Iris pigment epithelial cell (primary cell): ENCODE measurements at regions not wholly inside any gene's neighbourhood (a gene's known extent, or its start where the extent isn't known, plus 50 kb on each side); places are given as distances from the start of the nearest gene placed in this dataset.
"Not testable (repeated sequence)": the region's sequence is repeated elsewhere in the genome, so short reads cannot be mapped to it uniquely, and the experiment has no call there.

Experiments
- DNase-seq: peaks from one replicate; pipeline ENCODE4 v3.0.0-alpha.2; 2011; ENCODE audit warnings: low read depth

- not testable (repeated sequence) for DNase-seq
Observed at GRCh38 chr4:134621715-134622114, 420.1 kb upstream of the PABPC4L start.

GRCh38 chr4:134610956-134611355 is 409.4 kb upstream of the PABPC4L start:
- DNase-seq: no peak

GRCh38 chr4:134610172-134610571 is 408.6 kb upstream of the PABPC4L start:
- no peak for DNase-seq

- no peak for DNase-seq
Observed at GRCh38 chr4:134601706-134602105, 400.1 kb upstream of the PABPC4L start.

- DNase-seq: no peak
Observed at GRCh38 chr4:134591326-134591725, 389.7 kb upstream of the PABPC4L start.

GRCh38 chr4:134585972-134586371 is 384.4 kb upstream of the PABPC4L start:
- no peak for DNase-seq

- DNase-seq: peak; percentile 1
Observed at GRCh38 chr4:134567461-134567860, 365.9 kb upstream of the PABPC4L start.

- DNase-seq: no peak
Observed at GRCh38 chr4:134560728-134561127, 359.1 kb upstream of the PABPC4L start.

- DNase-seq: no peak
Observed at GRCh38 chr4:134552063-134552462, 350.5 kb upstream of the PABPC4L start.

- no peak for DNase-seq
Observed at GRCh38 chr4:134551348-134551747, 349.8 kb upstream of the PABPC4L start.

- DNase-seq: no peak
Observed at GRCh38 chr4:134548052-134548628, 346.6 kb upstream of the PABPC4L start.

GRCh38 chr4:134546279-134546678 is 344.7 kb upstream of the PABPC4L start:
- no peak for DNase-seq

- DNase-seq: no peak
Observed at GRCh38 chr4:134544303-134544770, 342.7 kb upstream of the PABPC4L start.

- DNase-seq: no peak
Observed at GRCh38 chr4:134540588-134540987, 339.0 kb upstream of the PABPC4L start.

GRCh38 chr4:134539729-134540231 is 338.2 kb upstream of the PABPC4L start:
- DNase-seq: no peak

GRCh38 chr4:134537701-134538100 is 336.1 kb upstream of the PABPC4L start:
- no peak for DNase-seq

- DNase-seq: no peak
Observed at GRCh38 chr4:134533068-134533467, 331.5 kb upstream of the PABPC4L start.

GRCh38 chr4:134531013-134531412 is 329.4 kb upstream of the PABPC4L start:
- no peak for DNase-seq

- no peak for DNase-seq
Observed at GRCh38 chr4:134529629-134530028, 328.0 kb upstream of the PABPC4L start.

GRCh38 chr4:134518574-134519217 is 317.1 kb upstream of the PABPC4L start:
- DNase-seq: no peak

- no peak for DNase-seq
Observed at GRCh38 chr4:134510544-134510943, 309.0 kb upstream of the PABPC4L start.

- no peak for DNase-seq
Observed at GRCh38 chr4:134505511-134505910, 303.9 kb upstream of the PABPC4L start.

- DNase-seq: no peak
Observed at GRCh38 chr4:134501973-134502643, 300.5 kb upstream of the PABPC4L start.
